ENCODE measurements at regions not wholly inside any gene's neighbourhood (a gene's known extent, or its start where the extent isn't known, plus 50 kb on each side); places are given as distances from the start of the nearest gene placed in this dataset.

- H3K36me3 ChIP-seq = no peaks in the 10 kb centered on the region
- no peaks in the 10 kb centered on the region for H3K27me3 ChIP-seq
- 74 to 77% methylated on average over 5 of the region's 5 CpGs for WGBS, 2 donors
- H3K4me3 ChIP-seq = no peak overlapping the region
- H3K9me3 ChIP-seq = no peaks in the 10 kb centered on the region
- no peaks in the 10 kb centered on the region for H3K4me1 ChIP-seq
- TF ChIP-seq CTCF (IDR thresholded peaks at IDR 0.05) (no peak), POLR2A (IDR thresholded peaks at IDR 0.05) (no peak)
- DNase-seq = no peak
- intact Hi-C loops (cut with DNase I) = no loop called here
- no peak overlapping the region for H3K27ac ChIP-seq
Observed at GRCh38 chr6:132892929-132893771, 78.8 kb downstream of the RPS12 start.

- no peaks in the 10 kb centered on the region for H3K27me3 ChIP-seq
- H3K4me1 ChIP-seq = no peaks in the 10 kb centered on the region
- H3K27ac ChIP-seq = no peak overlapping the region
- TF ChIP-seq CTCF (IDR thresholded peaks at IDR 0.05) = no peak
- no peak for TF ChIP-seq POLR2A (IDR thresholded peaks at IDR 0.05)
- no peaks in the 10 kb centered on the region for H3K9me3 ChIP-seq
- WGBS, 2 donors = 51 to 62% methylated on average over 8 of the region's 8 CpGs
- no peaks in the 10 kb centered on the region for H3K36me3 ChIP-seq
- intact Hi-C loops (cut with DNase I) = no loop called here
- no peak for DNase-seq
- H3K4me3 ChIP-seq = no peak overlapping the region
Observed at GRCh38 chr6:132893772-132894490, 79.6 kb downstream of the RPS12 start.

- no peak for TF ChIP-seq POLR2A (IDR thresholded peaks at IDR 0.05)
- intact Hi-C loops (cut with DNase I) = no loop called here
- Histone ChIP-seq H3K4me3 (no peak overlapping the region), H3K27me3 (no peaks in the 10 kb centered on the region), H3K27ac (no peak overlapping the region), H3K4me1 (no peaks in the 10 kb centered on the region), H3K9me3 (no peaks in the 10 kb centered on the region), H3K36me3 (no peaks in the 10 kb centered on the region)
- 66 to 85% methylated on average over 4 of the region's 4 CpGs for WGBS, 2 donors
- DNase-seq = no peak
Observed at GRCh38 chr6:132898376-132898775, 84.0 kb downstream of the RPS12 start.

- Histone ChIP-seq H3K27me3 (no peaks in the 10 kb centered on the region), H3K9me3 (no peaks in the 10 kb centered on the region), H3K4me3 (no peak overlapping the region), H3K4me1 (no peaks in the 10 kb centered on the region), H3K36me3 (no peaks in the 10 kb centered on the region), H3K27ac (no peak overlapping the region)
- intact Hi-C loops (cut with DNase I) = no loop called here
- no peak for TF ChIP-seq POLR2A (IDR thresholded peaks at IDR 0.05)
- no peak for TF ChIP-seq CTCF (IDR thresholded peaks at IDR 0.05)
- whole genome bisulfite sequencing, 2 donors = 52 to 54% methylated on average over 2 of the region's 2 CpGs
- DNase-seq = no peak
Observed at GRCh38 chr6:132900849-132901248, 86.5 kb downstream of the RPS12 start.

- H3K27me3 ChIP-seq = no peaks in the 10 kb centered on the region
- no peaks in the 10 kb centered on the region for H3K4me1 ChIP-seq
- 41 to 55% methylated on average over 6 of the region's 6 CpGs for WGBS, 2 donors
- no peak for DNase-seq
- no peaks in the 10 kb centered on the region for H3K36me3 ChIP-seq
- H3K27ac ChIP-seq = no peak overlapping the region
- no peaks in the 10 kb centered on the region for H3K9me3 ChIP-seq
- intact Hi-C loops (cut with DNase I) = no loop called here
- H3K4me3 ChIP-seq = no peak overlapping the region
- TF ChIP-seq CTCF (IDR thresholded peaks at IDR 0.05) (no peak), POLR2A (IDR thresholded peaks at IDR 0.05) (no peak)
Observed at GRCh38 chr6:132902901-132903300, 88.5 kb downstream of the RPS12 start.
